Keratinocyte (primary cell): ENCODE measurements at regions not wholly inside any gene's neighbourhood (a gene's known extent, or its start where the extent isn't known, plus 50 kb on each side); places are given as distances from the start of the nearest gene placed in this dataset.

Experiments used
- EZH2 ChIP-seq: IDR thresholded peaks from one replicate; pipeline ENCODE4 v1.6.1; 2012; ENCODE audit warnings: inconsistent platforms, mild to moderate bottlenecking, low read length, moderate library complexity
- TF ChIP-seq, protein P1 (sequence below), 3 experiments: IDR thresholded peaks in 1 of 3; conservative IDR thresholded peaks in 1 of 3; optimal IDR thresholded peaks in 1 of 3; 2 replicates in 2 of 3; 3 replicates in 1 of 3; pipeline versions ENCODE3 to v1.5.1; 2011; ENCODE audit warnings: low read length in 3 of 3, mild to moderate bottlenecking in 3 of 3, moderate library complexity in 2 of 3, control low read depth in 1 of 3, inconsistent platforms in 1 of 3; ENCODE audit not compliant: insufficient read depth in 2 of 3; ENCODE audit errors: extremely low read depth in 1 of 3

DNA sequence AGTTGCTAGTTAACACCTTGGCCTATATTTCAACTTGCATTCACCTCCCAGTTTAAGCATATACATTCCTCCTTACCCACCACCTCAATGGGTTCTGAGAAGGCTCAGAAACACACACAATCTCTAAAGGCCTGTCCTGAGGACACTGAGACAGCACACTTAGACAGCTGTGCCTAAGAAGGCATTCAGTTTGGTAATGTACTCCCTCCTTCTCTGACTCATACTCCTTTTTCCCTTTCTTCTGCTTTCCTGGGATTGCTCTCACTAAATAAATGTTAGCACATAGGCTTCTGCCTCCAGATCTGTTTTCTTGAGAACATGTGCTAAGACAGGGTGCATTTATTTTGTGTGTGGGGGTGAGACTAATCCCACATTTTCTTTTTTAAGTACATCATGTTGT is 456.8 kb upstream of the CDH6 start:
- TF ChIP-seq, protein P1, sequence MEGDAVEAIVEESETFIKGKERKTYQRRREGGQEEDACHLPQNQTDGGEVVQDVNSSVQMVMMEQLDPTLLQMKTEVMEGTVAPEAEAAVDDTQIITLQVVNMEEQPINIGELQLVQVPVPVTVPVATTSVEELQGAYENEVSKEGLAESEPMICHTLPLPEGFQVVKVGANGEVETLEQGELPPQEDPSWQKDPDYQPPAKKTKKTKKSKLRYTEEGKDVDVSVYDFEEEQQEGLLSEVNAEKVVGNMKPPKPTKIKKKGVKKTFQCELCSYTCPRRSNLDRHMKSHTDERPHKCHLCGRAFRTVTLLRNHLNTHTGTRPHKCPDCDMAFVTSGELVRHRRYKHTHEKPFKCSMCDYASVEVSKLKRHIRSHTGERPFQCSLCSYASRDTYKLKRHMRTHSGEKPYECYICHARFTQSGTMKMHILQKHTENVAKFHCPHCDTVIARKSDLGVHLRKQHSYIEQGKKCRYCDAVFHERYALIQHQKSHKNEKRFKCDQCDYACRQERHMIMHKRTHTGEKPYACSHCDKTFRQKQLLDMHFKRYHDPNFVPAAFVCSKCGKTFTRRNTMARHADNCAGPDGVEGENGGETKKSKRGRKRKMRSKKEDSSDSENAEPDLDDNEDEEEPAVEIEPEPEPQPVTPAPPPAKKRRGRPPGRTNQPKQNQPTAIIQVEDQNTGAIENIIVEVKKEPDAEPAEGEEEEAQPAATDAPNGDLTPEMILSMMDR (optimal IDR thresholded peaks at IDR 0.05 in 1 of 3, IDR thresholded peaks at IDR 0.05 in 1 of 3, conservative IDR thresholded peaks at IDR 0.05 in 1 of 3; ENCODE audit: extremely low read depth in 1 of 3, insufficient read depth in 2 of 3, low read length in 3 of 3), result no peak
- TF ChIP-seq EZH2, result no peak
